Stimulated activated effector memory CD8-positive, alpha-beta T cell treated with anti-CD3 and anti-CD28 coated beads, Interleukin-12 subunit alpha, Interleukin-12 subunit beta, amount 100 ng/mL, for 72 hours (primary cell): ENCODE measurements at regions not wholly inside any gene's neighbourhood (a gene's known extent, or its start where the extent isn't known, plus 50 kb on each side); places are given as distances from the start of the nearest gene placed in this dataset.
"Not testable (repeated sequence)": the region's sequence is repeated elsewhere in the genome, so short reads cannot be mapped to it uniquely, and the experiment has no call there.

Experiments
- ATAC-seq: fragments of 150-1000 bp; cut with Tn5 transposase; 2 replicates; pipeline ENCODE4 v1.10.0; 2021
- DNase-seq, 2 donors: peaks; one replicate each; pipeline ENCODE4 v3.0.0; 2021 to 2022; ENCODE audit warnings: low spot score in 2 of 2
- H3K27ac Mint-ChIP-seq: one replicate; pipeline ENCODE4 v1.8.0; 2022; ENCODE audit warnings: mild to moderate bottlenecking, mixed read lengths
- H3K36me3 Mint-ChIP-seq: one replicate; pipeline ENCODE4 v1.8.0; 2022; ENCODE audit warnings: mild to moderate bottlenecking, mixed read lengths
- H3K4me1 Mint-ChIP-seq: one replicate; pipeline ENCODE4 v1.8.0; 2022; ENCODE audit warnings: mixed read lengths
- H3K4me3 Mint-ChIP-seq: one replicate; pipeline ENCODE4 v1.8.0; 2022; ENCODE audit warnings: mild to moderate bottlenecking, mixed read lengths
- H3K9me3 Mint-ChIP-seq: one replicate; pipeline ENCODE4 v1.8.0; 2022; ENCODE audit warnings: mixed read lengths

GRCh38 chr2:3108105-3108504 lies 269.5 kb downstream of the EIPR1 start:
- Mint-ChIP-seq H3K4me3 (no peak overlapping the region), H3K36me3 (no peaks in the 10 kb centered on the region), H3K9me3 (no peaks in the 10 kb centered on the region), H3K4me1 (no peaks in the 10 kb centered on the region), H3K27ac (no peak overlapping the region)
- ATAC-seq (no peak), DNase-seq (peak in 1 of 2 donors; percentile 22)

DNA sequence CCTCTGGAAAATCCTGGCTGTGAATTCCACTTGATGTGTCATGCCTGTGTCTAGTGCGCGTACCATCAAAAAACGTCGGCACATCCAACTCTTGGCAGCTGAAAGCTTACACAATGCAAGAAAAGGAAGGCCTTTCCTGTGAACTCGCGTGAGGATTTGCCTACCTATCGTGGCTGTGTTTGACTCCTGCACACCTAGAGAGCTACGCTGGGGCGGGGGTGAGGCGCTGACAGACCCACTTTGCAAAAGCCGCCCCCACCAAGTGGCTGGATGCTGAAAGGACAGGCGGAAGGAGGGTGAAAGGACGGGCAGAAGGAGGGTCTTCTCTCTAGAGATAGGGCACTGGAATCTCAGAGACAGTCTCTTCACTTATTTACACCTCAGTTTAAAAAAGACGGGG lies 270.1 kb downstream of the EIPR1 start:
- H3K27ac Mint-ChIP-seq, result no peak overlapping the region
- H3K9me3 Mint-ChIP-seq, result no peaks in the 10 kb centered on the region
- no peaks in the 10 kb centered on the region for H3K36me3 Mint-ChIP-seq
- no peaks in the 10 kb centered on the region for H3K4me1 Mint-ChIP-seq
- ATAC-seq (no peak), DNase-seq (peak in 1 of 2 donors; percentile 33)
- H3K4me3 Mint-ChIP-seq, result no peak overlapping the region

- H3K9me3 Mint-ChIP-seq, result no peaks in the 10 kb centered on the region
- H3K4me3 Mint-ChIP-seq, result no peak overlapping the region
- no peak for DNase-seq
- no peaks in the 10 kb centered on the region for H3K36me3 Mint-ChIP-seq
- no peak for ATAC-seq
- H3K27ac Mint-ChIP-seq, result no peak overlapping the region
- H3K4me1 Mint-ChIP-seq, result no peaks in the 10 kb centered on the region
Measured at GRCh38 chr2:3105814-3106569, 271.6 kb downstream of the EIPR1 start.

GRCh38 chr2:3104958-3105813 lies 272.4 kb downstream of the EIPR1 start:
- not testable (repeated sequence) for H3K4me3 Mint-ChIP-seq, H3K4me1 Mint-ChIP-seq, ATAC-seq, H3K36me3 Mint-ChIP-seq, H3K27ac Mint-ChIP-seq, H3K9me3 Mint-ChIP-seq
- DNase-seq, result peak in 1 of 2 donors; percentile 23

DNA sequence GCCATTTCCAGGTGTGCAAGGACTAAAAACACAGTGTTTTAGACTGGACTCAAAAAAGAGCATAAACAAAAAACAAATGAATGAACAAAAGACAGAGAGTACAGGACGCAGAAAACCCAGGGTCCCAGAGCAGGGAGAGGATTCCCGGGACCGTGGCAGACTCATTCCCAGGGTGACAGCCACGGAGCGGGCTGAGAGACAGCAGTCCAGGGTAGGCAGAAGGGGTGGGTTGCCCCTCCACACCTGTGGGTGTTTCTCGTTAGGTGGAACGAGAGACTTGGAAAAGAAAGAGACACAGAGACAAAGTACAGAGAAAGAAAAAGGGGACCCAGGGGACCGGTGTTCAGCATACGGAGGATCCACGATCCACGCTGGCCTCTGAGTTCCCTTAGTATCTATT lies 273.4 kb downstream of the EIPR1 start:
- Mint-ChIP-seq H3K9me3 (no peaks in the 10 kb centered on the region), H3K4me3 (no peak overlapping the region), H3K4me1 (no peaks in the 10 kb centered on the region), H3K27ac (no peak overlapping the region), H3K36me3 (no peaks in the 10 kb centered on the region)
- ATAC-seq (no peak), DNase-seq (no peak)

DNA sequence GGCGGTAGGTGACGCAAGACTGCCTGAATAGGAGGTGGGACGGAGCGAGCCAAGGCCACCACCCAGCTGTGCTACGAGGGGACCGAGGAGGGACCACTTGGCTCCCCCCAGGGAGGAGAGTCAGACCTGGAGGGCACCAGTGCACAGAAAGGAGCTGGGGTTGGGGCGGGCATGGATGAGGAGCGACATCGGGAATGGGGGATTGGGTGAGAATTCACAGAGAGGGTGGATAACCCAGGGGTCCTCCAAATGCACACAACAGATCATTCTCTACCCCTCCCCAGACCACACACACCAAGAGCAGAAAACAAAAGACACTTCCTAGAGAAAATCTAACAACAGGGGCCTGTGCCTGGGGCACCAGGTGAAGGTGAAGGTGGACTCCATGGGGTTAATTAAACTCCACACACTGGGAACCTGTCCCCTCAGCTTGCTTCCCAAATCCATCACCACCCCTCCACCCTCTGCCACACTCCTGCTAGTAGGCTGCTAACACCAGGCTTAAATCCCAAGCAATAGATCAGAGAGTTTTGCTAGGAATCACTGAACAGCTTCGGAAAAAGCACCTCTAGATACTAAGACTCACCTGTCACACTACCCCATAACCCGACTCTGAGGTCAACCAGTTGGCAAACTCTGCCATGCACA lies 274.6 kb downstream of the EIPR1 start:
- H3K9me3 Mint-ChIP-seq, result no peaks in the 10 kb centered on the region
- no peak overlapping the region for H3K4me3 Mint-ChIP-seq
- H3K36me3 Mint-ChIP-seq, result no peaks in the 10 kb centered on the region
- DNase-seq, result no peak
- ATAC-seq, result peak; percentile 17
- no peak overlapping the region for H3K27ac Mint-ChIP-seq
- no peaks in the 10 kb centered on the region for H3K4me1 Mint-ChIP-seq

DNA sequence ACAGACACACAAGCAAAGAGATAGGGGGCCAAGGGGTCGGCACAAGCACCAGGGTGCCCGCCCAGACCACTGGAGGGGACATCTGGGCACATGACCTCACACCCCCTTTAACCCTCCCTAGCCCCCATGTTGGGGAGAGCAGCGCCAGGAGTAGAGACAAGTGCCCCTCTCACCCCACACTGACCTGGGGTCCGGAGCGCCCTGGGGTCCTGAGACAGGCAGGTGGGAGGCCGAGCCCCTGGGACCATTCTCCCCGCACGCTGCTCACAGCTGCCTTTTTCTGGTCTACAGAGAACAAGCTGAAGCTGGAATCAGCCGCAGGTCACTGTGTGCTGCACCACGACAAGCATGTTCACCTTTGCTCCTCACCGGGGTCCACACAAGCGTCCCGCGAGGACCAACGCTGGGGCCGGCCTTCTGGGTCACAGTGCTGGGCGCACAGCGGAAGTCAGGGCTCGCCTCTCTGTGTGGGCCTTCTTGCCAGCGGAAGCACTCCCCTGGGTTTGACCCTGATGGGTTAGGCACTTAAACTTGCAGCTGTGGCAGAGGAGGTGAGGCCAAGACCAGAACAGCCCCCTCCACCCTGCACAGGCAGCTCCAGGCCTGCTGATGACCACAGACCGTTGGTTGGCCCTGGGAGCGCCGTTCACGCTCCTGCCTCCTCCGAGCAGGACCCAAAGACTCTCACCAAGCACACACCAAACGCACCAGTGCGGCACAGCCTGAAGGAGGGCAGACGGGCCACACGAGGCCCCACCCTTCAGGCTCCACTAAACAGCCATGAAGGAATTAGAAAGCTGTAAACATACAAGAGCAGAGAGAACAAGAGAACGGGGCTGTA lies 275.3 kb downstream of the EIPR1 start:
- ATAC-seq (peak; percentile 4), DNase-seq (no peak)
- Mint-ChIP-seq H3K4me1 (no peaks in the 10 kb centered on the region), H3K36me3 (no peaks in the 10 kb centered on the region), H3K27ac (no peak overlapping the region), H3K9me3 (no peaks in the 10 kb centered on the region), H3K4me3 (no peak overlapping the region)

DNA sequence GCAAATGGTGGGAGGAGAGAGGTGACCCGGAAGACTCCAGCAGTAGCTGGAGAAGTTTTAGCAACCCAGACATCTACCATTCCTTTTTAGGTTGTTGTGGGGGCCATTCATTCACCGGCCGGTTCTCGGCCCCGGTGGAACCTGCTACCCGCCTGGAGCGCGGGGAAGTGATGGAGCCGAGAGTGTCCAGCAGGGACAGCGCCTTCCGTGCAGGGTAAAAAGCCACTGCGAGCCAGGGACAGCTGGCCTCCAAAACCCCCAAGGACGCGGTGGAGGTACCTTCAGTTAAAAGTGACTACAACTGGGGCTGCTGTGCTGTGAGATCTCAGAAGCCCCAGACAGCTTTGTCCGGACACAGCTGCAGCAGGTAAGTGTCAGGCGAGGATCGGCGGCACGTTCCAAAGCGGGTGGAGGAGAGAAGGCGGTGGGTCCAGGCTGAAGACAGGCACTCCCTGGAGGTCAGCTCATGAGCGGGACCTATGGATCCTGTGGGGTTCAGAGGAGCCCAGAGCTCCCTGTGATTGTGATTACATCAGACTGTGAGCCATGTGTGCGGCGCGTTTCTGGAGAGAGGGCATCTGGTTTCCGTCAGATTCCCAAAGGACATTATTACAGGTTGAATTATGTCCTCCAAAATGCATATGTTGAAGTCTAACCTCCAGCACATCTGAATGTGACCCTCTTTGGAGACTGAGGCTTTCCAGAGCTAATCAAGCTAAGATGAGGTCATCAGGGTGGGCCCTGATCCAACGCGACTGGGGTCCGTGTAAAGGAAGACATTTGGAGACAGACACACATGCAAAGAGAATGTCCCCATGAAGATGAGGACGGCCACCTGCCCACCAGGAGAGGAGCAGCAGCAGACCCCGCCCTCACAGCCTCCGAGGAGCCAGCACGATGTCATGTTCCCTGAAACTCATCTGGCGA lies 276.3 kb downstream of the EIPR1 start:
- ATAC-seq, result no peak
- DNase-seq, result no peak
- H3K4me1 Mint-ChIP-seq, result no peaks in the 10 kb centered on the region

DNA sequence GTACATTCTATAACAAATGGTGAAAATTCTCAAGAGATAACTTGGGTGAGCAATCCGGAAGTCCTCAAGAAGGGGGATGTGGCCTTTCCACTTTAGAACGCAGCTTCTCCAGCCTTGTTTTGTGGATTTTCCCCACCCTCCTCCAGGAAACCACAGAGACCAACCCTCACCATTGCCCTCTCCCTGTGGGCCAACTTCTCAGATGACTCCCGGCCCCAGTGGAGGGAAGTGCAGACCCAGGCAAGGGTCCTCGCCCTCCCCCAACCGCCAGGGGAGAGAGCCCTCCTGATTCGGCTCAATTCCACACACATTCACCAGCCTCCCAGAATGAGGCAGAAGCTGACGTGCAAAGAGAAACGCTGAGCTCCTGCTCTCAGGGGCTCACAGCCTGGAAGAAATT lies 277.2 kb downstream of the EIPR1 start:
- no peak for DNase-seq
- H3K9me3 Mint-ChIP-seq, result no peaks in the 10 kb centered on the region
- H3K27ac Mint-ChIP-seq, result no peak overlapping the region
- H3K4me1 Mint-ChIP-seq, result no peaks in the 10 kb centered on the region
- no peaks in the 10 kb centered on the region for H3K36me3 Mint-ChIP-seq
- H3K4me3 Mint-ChIP-seq, result no peak overlapping the region
- ATAC-seq, result no peak

More for the DNA sequence above, 276.3 kb downstream of the EIPR1 start:
- Mint-ChIP-seq H3K27ac (no peak overlapping the region), H3K4me3 (no peak overlapping the region), H3K36me3 (no peaks in the 10 kb centered on the region), H3K9me3 (no peaks in the 10 kb centered on the region)

DNA sequence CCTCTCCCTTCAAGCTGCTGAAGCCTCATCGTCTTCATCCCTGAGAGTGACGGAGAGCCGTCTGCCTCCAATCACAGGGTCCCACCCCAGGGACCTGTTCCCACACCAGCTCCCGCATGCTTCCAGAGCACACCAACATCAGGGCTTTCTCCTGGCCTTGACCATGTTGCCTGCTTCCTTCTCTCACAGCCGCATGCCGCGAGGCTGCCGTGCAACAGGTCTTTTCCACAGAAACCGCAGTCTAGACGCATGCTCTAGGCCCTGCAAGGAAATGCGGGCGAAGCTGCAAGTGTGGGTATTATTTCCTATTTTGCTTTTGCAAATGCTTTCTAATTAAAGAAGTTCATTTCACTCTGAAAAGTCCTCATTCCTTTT lies 277.8 kb downstream of the EIPR1 start:
- Mint-ChIP-seq H3K4me3 (no peak overlapping the region), H3K27ac (no peak overlapping the region)
- no peak for ATAC-seq

DNA sequence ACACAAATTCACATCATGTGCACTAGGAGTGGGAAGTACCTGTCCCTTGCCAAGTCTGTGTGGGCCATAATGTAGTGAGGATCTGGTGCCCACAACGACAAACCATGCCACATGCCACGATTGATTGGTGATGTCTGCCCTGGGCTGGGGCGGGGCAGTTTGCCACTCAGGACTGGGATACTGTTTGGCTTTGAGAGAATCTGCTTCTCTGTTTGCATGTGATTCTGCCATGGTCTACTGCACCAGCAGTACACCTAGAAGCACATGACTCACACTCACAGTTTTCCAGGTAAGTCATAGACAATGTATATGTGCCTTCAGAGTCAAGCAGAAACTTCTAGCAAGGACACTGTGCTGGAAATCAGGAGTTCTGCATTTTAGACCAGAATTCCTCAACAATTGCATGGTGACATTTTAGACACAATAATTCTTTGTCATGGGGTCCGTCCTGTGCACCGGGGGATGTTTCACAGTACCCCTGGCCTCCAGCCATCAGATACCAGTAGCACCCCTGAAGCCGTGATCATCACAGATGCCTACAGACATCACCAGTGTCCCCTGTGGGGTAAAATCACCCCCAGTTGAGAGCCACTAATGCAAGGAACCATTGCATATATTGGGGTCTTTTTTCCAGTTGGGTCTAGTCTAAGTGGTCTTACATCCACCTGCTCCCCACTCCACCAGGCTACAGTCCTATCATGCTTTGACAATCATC lies 278.3 kb downstream of the EIPR1 start:
- DNase-seq (no peak), ATAC-seq (no peak)
- no peak overlapping the region for H3K27ac Mint-ChIP-seq
- H3K36me3 Mint-ChIP-seq, result no peaks in the 10 kb centered on the region
- H3K4me1 Mint-ChIP-seq, result no peaks in the 10 kb centered on the region
- H3K4me3 Mint-ChIP-seq, result no peak overlapping the region
- H3K9me3 Mint-ChIP-seq, result no peaks in the 10 kb centered on the region

More for the DNA sequence above, 277.8 kb downstream of the EIPR1 start:
- no peaks in the 10 kb centered on the region for H3K36me3 Mint-ChIP-seq
- no peak for DNase-seq
- H3K4me1 Mint-ChIP-seq, result no peaks in the 10 kb centered on the region
- H3K9me3 Mint-ChIP-seq, result no peaks in the 10 kb centered on the region

DNA sequence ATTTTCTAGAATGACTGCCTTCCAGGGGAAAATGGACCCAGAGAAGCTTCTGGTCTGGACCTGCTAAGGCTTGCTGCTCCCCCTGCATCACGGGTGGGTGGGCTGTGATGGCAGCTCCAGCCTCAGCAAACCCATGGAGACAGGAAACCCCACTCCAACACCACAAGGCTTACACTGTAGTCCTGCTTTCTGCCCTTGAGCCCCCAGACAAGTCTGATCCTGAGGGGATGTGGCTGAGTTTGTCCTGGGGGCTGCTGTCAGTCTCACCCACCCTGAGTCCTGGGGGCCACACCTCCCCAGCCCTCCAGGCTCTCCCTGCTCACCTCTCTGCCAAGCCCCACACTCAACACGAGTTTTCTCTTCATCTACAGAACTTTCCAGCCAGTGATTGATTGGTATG lies 279.4 kb downstream of the EIPR1 start:
- Mint-ChIP-seq H3K4me1 (no peaks in the 10 kb centered on the region), H3K4me3 (no peak overlapping the region), H3K9me3 (no peaks in the 10 kb centered on the region), H3K27ac (no peak overlapping the region), H3K36me3 (no peaks in the 10 kb centered on the region)
- DNase-seq (peak in 1 of 2 donors; percentile 22), ATAC-seq (no peak)

DNA sequence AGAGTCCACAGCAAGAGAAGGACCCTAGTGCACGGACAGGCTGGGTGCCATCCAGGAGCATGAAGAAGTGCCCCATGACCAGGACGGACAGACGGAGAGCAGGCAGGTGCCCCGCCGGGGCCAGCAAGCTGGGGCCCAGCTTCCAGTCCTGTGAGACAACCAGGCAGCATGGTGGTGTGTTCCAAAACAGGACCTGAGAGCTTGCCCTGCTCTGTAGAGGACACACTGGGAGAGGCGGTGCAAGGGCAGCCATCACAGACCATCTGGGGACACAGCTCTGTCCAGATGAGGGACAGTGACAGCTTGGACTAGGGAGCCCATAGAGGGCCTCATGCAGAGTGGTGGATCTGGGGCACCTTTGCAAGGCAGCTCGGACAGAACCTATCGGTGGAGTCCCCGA lies 279.8 kb downstream of the EIPR1 start:
- DNase-seq, result peak in 1 of 2 donors; percentile 36
- no peak for ATAC-seq
- Mint-ChIP-seq H3K4me3 (no peak overlapping the region), H3K9me3 (no peaks in the 10 kb centered on the region), H3K36me3 (no peaks in the 10 kb centered on the region), H3K4me1 (no peaks in the 10 kb centered on the region), H3K27ac (no peak overlapping the region)
